KMS-11 (cell line): ENCODE measurements at regions not wholly inside any gene's neighbourhood (a gene's known extent, or its start where the extent isn't known, plus 50 kb on each side); places are given as distances from the start of the nearest gene placed in this dataset.

Experiments
- H2AFZ ChIP-seq: fragments of 200-600 bp; sonication (generic); 2 replicates; pipeline ENCODE4 v1.6.1; 2016; ENCODE audit warnings: antibody characterized with exemption, mixed run types, low read depth
- H3K27ac ChIP-seq: fragments of 200-600 bp; sonication (generic); 2 replicates; pipeline ENCODE4 v1.6.1; 2016; ENCODE audit warnings: mild to moderate bottlenecking, mixed run types
- H3K27me3 ChIP-seq: fragments of 200-600 bp; sonication (generic); 2 replicates; pipeline ENCODE4 v1.6.1; 2017; ENCODE audit warnings: mild to moderate bottlenecking, low read depth, mixed run types, moderate library complexity; ENCODE audit not compliant: insufficient read depth
- H3K36me3 ChIP-seq: fragments of 200-600 bp; sonication (generic); 2 replicates; pipeline ENCODE4 v1.6.1; 2017; ENCODE audit warnings: mild to moderate bottlenecking, mixed run types; ENCODE audit not compliant: insufficient read depth
- H3K4me1 ChIP-seq: fragments of 200-600 bp; sonication (generic); 2 replicates; pipeline ENCODE4 v1.6.1; 2016; ENCODE audit warnings: mild to moderate bottlenecking, low read depth, mixed run types; ENCODE audit not compliant: poor library complexity, severe bottlenecking
- H3K4me2 ChIP-seq: fragments of 200-600 bp; sonication (generic); 2 replicates; pipeline ENCODE4 v1.7.0; 2016; ENCODE audit warnings: mild to moderate bottlenecking, mixed run types
- H3K4me3 ChIP-seq: fragments of 200-600 bp; sonication (generic); IDR thresholded peaks from 2 replicates; pipeline ENCODE4 v1.6.1; 2017; ENCODE audit warnings: low read depth, low read length, mixed read lengths; ENCODE audit not compliant: insufficient read depth
- H3K79me2 ChIP-seq: fragments of 200-600 bp; sonication (generic); 2 replicates; pipeline ENCODE4 v1.6.1; 2016; ENCODE audit warnings: low read depth, mixed run types; ENCODE audit not compliant: insufficient read depth
- H3K9ac ChIP-seq: fragments of 200-600 bp; sonication (generic); 2 replicates; pipeline ENCODE4 v1.6.1; 2016; ENCODE audit warnings: mild to moderate bottlenecking, mixed run types
- H4K20me1 ChIP-seq: fragments of 200-600 bp; sonication (generic); 2 replicates; pipeline ENCODE4 v1.6.1; 2016; ENCODE audit warnings: mild to moderate bottlenecking, mixed run types; ENCODE audit not compliant: insufficient read depth
- CTCF ChIP-seq: fragments of 200-600 bp; sonication (generic); conservative IDR thresholded peaks from 2 replicates; pipeline ENCODE4 v1.6.1; 2017; ENCODE audit warnings: low read depth, mild to moderate bottlenecking, antibody characterized with exemption, low read length, moderate library complexity, mixed read lengths

- Histone ChIP-seq H2AFZ (no peak overlapping the region), H3K4me3 (no peak overlapping the region), H4K20me1 (no peaks in the 10 kb centered on the region), H3K4me1 (no peaks in the 10 kb centered on the region), H3K79me2 (no peaks in the 10 kb centered on the region), H3K9ac (no peak overlapping the region), H3K27ac (no peak overlapping the region), H3K36me3 (no peaks in the 10 kb centered on the region), H3K27me3 (no peaks in the 10 kb centered on the region), H3K4me2 (no peak overlapping the region)
- no peak for TF ChIP-seq CTCF
Measured at GRCh38 chr6:158920311-158920905, 79.6 kb downstream of the RSPH3 start.

- Histone ChIP-seq H3K36me3 (no peaks in the 10 kb centered on the region), H4K20me1 (no peaks in the 10 kb centered on the region), H3K9ac (no peak overlapping the region), H3K27me3 (no peaks in the 10 kb centered on the region), H3K4me1 (no peaks in the 10 kb centered on the region), H2AFZ (no peak overlapping the region), H3K4me3 (no peak overlapping the region), H3K27ac (no peak overlapping the region), H3K79me2 (no peaks in the 10 kb centered on the region), H3K4me2 (no peak overlapping the region)
- no peak for TF ChIP-seq CTCF
Measured at GRCh38 chr6:158919865-158920264, 80.1 kb downstream of the RSPH3 start.

GRCh38 chr6:158916617-158917016, 83.4 kb downstream of the RSPH3 start:
- TF ChIP-seq CTCF: no peak
- no peak overlapping the region for H3K4me3 ChIP-seq
- no peaks in the 10 kb centered on the region for H4K20me1 ChIP-seq
- no peaks in the 10 kb centered on the region for H3K79me2 ChIP-seq
- H3K27ac ChIP-seq: no peak overlapping the region
- no peaks in the 10 kb centered on the region for H3K36me3 ChIP-seq
- H3K9ac ChIP-seq: no peak overlapping the region
- no peaks in the 10 kb centered on the region for H3K4me1 ChIP-seq
- H3K4me2 ChIP-seq: no peak overlapping the region
- no peaks in the 10 kb centered on the region for H3K27me3 ChIP-seq
- no peak overlapping the region for H2AFZ ChIP-seq

GRCh38 chr6:158914923-158915322, 85.1 kb downstream of the RSPH3 start:
- H3K79me2 ChIP-seq: no peaks in the 10 kb centered on the region
- no peak overlapping the region for H3K27ac ChIP-seq
- TF ChIP-seq CTCF: no peak
- H3K4me3 ChIP-seq: no peak overlapping the region
- no peaks in the 10 kb centered on the region for H3K27me3 ChIP-seq
- no peaks in the 10 kb centered on the region for H4K20me1 ChIP-seq
- H3K36me3 ChIP-seq: no peaks in the 10 kb centered on the region
- H3K4me2 ChIP-seq: no peak overlapping the region
- no peak overlapping the region for H3K9ac ChIP-seq
- no peaks in the 10 kb centered on the region for H3K4me1 ChIP-seq
- no peak overlapping the region for H2AFZ ChIP-seq

- no peak overlapping the region for H3K4me2 ChIP-seq
- no peaks in the 10 kb centered on the region for H3K79me2 ChIP-seq
- no peaks in the 10 kb centered on the region for H4K20me1 ChIP-seq
- H3K4me1 ChIP-seq: no peaks in the 10 kb centered on the region
- no peak overlapping the region for H3K27ac ChIP-seq
- no peak overlapping the region for H3K9ac ChIP-seq
- no peak overlapping the region for H3K4me3 ChIP-seq
- H3K36me3 ChIP-seq: no peaks in the 10 kb centered on the region
- TF ChIP-seq CTCF: no peak
- H3K27me3 ChIP-seq: no peaks in the 10 kb centered on the region
- H2AFZ ChIP-seq: no peak overlapping the region
Measured at GRCh38 chr6:158913580-158913979, 86.4 kb downstream of the RSPH3 start.
